Type B pancreatic cell (in vitro differentiated cells): ENCODE measurements at regions not wholly inside any gene's neighbourhood (a gene's known extent, or its start where the extent isn't known, plus 50 kb on each side); places are given as distances from the start of the nearest gene placed in this dataset.

Source experiments
- DNase-seq: peaks from one replicate; pipeline ENCODE4 v3.0.0; 2021; ENCODE audit warnings: mixed read lengths; ENCODE audit not compliant: unreplicated experiment; ENCODE audit errors: extremely low spot score
- H3K27ac Mint-ChIP-seq: 2 replicates; pipeline ENCODE4 v1.8.0; 2021; ENCODE audit warnings: mild to moderate bottlenecking, mixed read lengths
- H3K27me3 Mint-ChIP-seq: 2 replicates; pipeline ENCODE4 v1.8.0; 2021; ENCODE audit warnings: mixed read lengths
- H3K36me3 Mint-ChIP-seq: 2 replicates; pipeline ENCODE4 v1.8.0; 2021; ENCODE audit warnings: mixed read lengths
- H3K4me1 Mint-ChIP-seq: one replicate; pipeline ENCODE4 v1.8.0; 2021; ENCODE audit warnings: mixed read lengths; ENCODE audit not compliant: unreplicated experiment
- H3K4me3 Mint-ChIP-seq: 2 replicates; pipeline ENCODE4 v1.8.0; 2021; ENCODE audit warnings: mild to moderate bottlenecking, mixed read lengths
- H3K9me3 Mint-ChIP-seq: 2 replicates; pipeline ENCODE4 v1.8.0; 2021; ENCODE audit warnings: mixed read lengths
- TF ChIP-seq, protein P1 (sequence below): fragments of 200-600 bp; sonication (generic); conservative IDR thresholded peaks from 2 replicates; pipeline ENCODE4 v1.5.0; 2021; ENCODE audit warnings: antibody characterized with exemption, mild to moderate bottlenecking

GRCh38 chr13:60214213-60215055, 50.7 kb upstream of the DIAPH3 start:
- Mint-ChIP-seq H3K4me1 (no peaks in the 10 kb centered on the region), H3K36me3 (no peaks in the 10 kb centered on the region), H3K4me3 (no peak overlapping the region), H3K27ac (no peak overlapping the region), H3K9me3 (peaks cover 4% of the 10 kb centered on the region), H3K27me3 (peaks cover 16% of the 10 kb centered on the region)
- TF ChIP-seq, protein P1, sequence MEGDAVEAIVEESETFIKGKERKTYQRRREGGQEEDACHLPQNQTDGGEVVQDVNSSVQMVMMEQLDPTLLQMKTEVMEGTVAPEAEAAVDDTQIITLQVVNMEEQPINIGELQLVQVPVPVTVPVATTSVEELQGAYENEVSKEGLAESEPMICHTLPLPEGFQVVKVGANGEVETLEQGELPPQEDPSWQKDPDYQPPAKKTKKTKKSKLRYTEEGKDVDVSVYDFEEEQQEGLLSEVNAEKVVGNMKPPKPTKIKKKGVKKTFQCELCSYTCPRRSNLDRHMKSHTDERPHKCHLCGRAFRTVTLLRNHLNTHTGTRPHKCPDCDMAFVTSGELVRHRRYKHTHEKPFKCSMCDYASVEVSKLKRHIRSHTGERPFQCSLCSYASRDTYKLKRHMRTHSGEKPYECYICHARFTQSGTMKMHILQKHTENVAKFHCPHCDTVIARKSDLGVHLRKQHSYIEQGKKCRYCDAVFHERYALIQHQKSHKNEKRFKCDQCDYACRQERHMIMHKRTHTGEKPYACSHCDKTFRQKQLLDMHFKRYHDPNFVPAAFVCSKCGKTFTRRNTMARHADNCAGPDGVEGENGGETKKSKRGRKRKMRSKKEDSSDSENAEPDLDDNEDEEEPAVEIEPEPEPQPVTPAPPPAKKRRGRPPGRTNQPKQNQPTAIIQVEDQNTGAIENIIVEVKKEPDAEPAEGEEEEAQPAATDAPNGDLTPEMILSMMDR: no peak
- no peak for DNase-seq

- Mint-ChIP-seq H3K4me3 (no peak overlapping the region), H3K27me3 (peaks cover 9% of the 10 kb centered on the region), H3K9me3 (no peaks in the 10 kb centered on the region), H3K36me3 (no peaks in the 10 kb centered on the region), H3K27ac (no peak overlapping the region), H3K4me1 (no peaks in the 10 kb centered on the region)
- TF ChIP-seq, protein P1: no peak
- DNase-seq: no peak
These were observed 56.3 kb upstream of the DIAPH3 start for GRCh38 chr13:60220072-60220471.

DNA sequence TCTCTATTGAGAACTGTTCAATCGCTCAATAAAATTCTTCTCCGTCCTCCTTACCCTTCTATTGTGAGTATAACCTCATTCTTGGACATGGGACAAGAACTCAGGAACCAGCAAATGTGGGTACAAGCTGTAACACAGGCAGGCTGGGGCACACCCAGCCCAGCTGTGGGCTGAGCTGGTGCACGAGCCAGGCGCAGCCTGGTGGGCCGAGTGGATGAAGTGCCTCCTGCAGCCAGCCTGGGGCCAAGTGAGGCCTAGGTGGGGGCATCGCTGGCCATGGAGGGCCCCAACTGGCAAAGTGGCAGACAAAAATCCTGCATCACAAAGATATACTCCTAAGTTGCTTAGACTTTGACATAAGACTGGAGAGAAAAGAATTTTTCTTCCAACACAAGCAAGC, 57.9 kb upstream of the DIAPH3 start:
- DNase-seq: no peak
- Mint-ChIP-seq H3K36me3 (no peaks in the 10 kb centered on the region), H3K4me1 (no peaks in the 10 kb centered on the region), H3K27me3 (peaks cover 7% of the 10 kb centered on the region), H3K4me3 (no peak overlapping the region), H3K9me3 (no peaks in the 10 kb centered on the region), H3K27ac (no peak overlapping the region)
- TF ChIP-seq, protein P1: no peak

DNA sequence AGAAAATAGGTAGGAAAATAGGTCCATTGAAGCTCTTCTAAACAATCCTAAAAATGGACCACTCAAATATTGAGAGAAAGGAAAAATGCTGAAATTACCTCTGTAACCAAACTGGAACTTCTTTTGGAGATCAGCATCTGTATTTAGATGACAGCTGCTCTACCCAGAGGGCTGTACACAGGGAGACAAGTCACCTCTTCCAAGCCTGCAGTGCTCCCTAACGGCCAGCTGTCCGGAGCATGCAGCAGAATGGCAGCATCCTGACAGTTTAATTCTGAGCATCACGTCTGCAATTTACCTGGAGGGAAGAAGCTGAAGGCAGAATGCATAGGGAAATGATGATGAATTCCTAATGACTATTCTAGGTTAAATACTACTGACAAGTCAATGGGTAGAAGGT, 62.8 kb upstream of the DIAPH3 start:
- Mint-ChIP-seq H3K27ac (no peak overlapping the region), H3K27me3 (no peaks in the 10 kb centered on the region), H3K4me1 (peaks cover 19% of the 10 kb centered on the region), H3K36me3 (no peaks in the 10 kb centered on the region), H3K9me3 (no peaks in the 10 kb centered on the region), H3K4me3 (no peak overlapping the region)
- TF ChIP-seq, protein P1: peak; percentile 46
- no peak for DNase-seq

DNA sequence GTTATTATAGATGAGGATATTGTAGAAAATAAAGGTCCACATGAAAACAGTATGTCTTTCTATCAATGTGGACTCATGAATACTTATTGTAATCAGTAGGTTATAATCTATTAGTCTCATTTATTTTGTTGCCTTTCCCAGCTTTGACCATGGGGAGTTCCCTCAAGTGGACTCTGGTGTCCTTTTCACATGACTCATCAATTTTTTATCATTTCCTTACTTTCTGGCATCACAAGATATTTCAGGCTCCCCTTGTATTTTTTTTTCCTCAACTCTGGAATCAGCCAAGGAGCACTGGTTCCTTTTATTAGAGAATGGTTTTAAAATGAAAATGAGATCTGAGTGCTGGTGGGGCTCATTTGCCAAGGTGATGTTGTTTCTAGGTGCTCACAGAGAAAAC, 63.4 kb upstream of the DIAPH3 start:
- Mint-ChIP-seq H3K9me3 (no peaks in the 10 kb centered on the region), H3K27me3 (no peaks in the 10 kb centered on the region), H3K4me1 (peaks cover 19% of the 10 kb centered on the region), H3K4me3 (no peak overlapping the region), H3K27ac (no peak overlapping the region), H3K36me3 (no peaks in the 10 kb centered on the region)
- TF ChIP-seq, protein P1: no peak
- no peak for DNase-seq
